Stomach (tissue), 8 donors: ENCODE measurements at regions not wholly inside any gene's neighbourhood (a gene's known extent, or its start where the extent isn't known, plus 50 kb on each side); places are given as distances from the start of the nearest gene placed in this dataset.

Experiments
- DNase-seq, 2 donors: peaks; one replicate each; pipeline versions ENCODE4 v3.0.0 to v3.0.0-alpha.2; 2013 to 2019
- H3K27ac ChIP-seq, 5 donors: fragments of 200-600 bp in 4 of 5; sonication (generic) in 4 of 5; one replicate each; pipeline ENCODE4 v1.5.1; 2013 to 2019; ENCODE audit warnings: mild to moderate bottlenecking in 1 of 5, moderate library complexity in 1 of 5
- H3K27me3 ChIP-seq, 3 donors: fragments of 200-600 bp; sonication (generic); one replicate each; pipeline ENCODE4 v1.5.1; 2017 to 2019; ENCODE audit warnings: mixed run types in 1 of 3
- H3K36me3 ChIP-seq, 4 donors: fragments of 200-600 bp; sonication (generic); 1 replicate in 3 of 4; 2 replicates in 1 of 4; pipeline ENCODE4 v1.5.1; 2016 to 2019
- H3K4me1 ChIP-seq, 4 donors: fragments of 200-600 bp; sonication (generic); one replicate each; pipeline ENCODE4 v1.5.1; 2016 to 2019
- H3K4me3 ChIP-seq, 4 donors: fragments of 200-600 bp; sonication (generic) in 3 of 4; one replicate each; pipeline ENCODE4 v1.5.1; 2016 to 2019; ENCODE audit warnings: mild to moderate bottlenecking in 1 of 4
- H3K9me3 ChIP-seq, 4 donors: fragments of 200-600 bp; sonication (generic); one replicate each; pipeline ENCODE4 v1.5.1; 2016 to 2019
- EP300 ChIP-seq: sonication (generic); formaldehyde crosslinking; IDR thresholded peaks from one replicate; pipeline ENCODE4 v1.6.1; 2017; ENCODE audit warnings: antibody characterized with exemption
- POLR2A ChIP-seq, 4 donors: fragments of 450-650 bp; IDR thresholded peaks; one replicate each; pipeline ENCODE4 v1.6.1; 2016; ENCODE audit warnings: antibody characterized with exemption in 4 of 4, control low read depth in 2 of 4, mild to moderate bottlenecking in 1 of 4, moderate library complexity in 1 of 4
- POLR2AphosphoS5 ChIP-seq, 3 donors: sonication (generic); formaldehyde crosslinking; IDR thresholded peaks; one replicate each; pipeline ENCODE4 v1.6.1; 2016; ENCODE audit warnings: antibody characterized with exemption in 3 of 3
- WGBS, 5 donors: extraction: QIAGEN DNeasy Blood & Tissue Kit in 3 of 5; methylation state at CpG; one replicate each; pipeline versions ENCODE4 v1.1.5 to v1.1.7; 2013 to 2018; 5-methylcytosine and 5-hydroxymethylcytosine counted together
- intact Hi-C: fragments of 100-400 bp; cut with DNase I; formaldehyde crosslinking; loops from one replicate; pipeline ENCODE4 v1.15.1; 2023; ENCODE audit warnings: low total_unique reads
- TF ChIP-seq, protein P1 (sequence below), 7 experiments: fragments of 450-650 bp in 4 of 7; fragments of 200-600 bp in 3 of 7; sonication (generic) in 3 of 7; IDR thresholded peaks; one replicate each; pipeline ENCODE4 v1.5.1; 2016 to 2019; ENCODE audit warnings: antibody characterized with exemption in 7 of 7, control low read depth in 2 of 7, mild to moderate bottlenecking in 1 of 7
- donor health status: healthy with polysubstance abuse.
- donor health status: Bipolar disorder and iron deficiency.
- donor health status: healthy.

DNA sequence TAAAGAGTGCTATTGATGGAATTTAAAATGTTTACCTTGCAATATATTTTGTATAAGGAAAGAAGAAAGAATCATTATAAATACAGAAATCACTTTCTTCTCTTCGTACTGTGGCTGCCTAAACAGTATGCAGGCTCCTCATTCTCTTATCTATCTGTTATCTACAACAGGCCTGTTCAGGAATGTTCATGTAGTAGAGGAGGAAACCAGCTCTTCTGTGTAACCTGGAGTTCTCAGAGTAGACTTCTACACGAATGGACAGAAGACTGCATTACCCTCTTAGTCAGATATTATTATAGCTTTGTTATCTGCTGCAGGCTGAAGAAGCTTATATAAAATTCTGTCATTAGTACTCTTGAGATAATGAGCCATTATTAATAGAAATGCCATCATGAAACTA lies 1225.9 kb upstream of the CNTN5 start:
- DNase-seq = no peak
- H3K9me3 ChIP-seq = peaks cover 0 to 14% (median 0%) of the 10 kb centered on the region in 4 donors
- whole genome bisulfite sequencing, 5 donors = 36 to 48% (median 47%) methylated on average over 2 of the region's 2 CpGs
- no peak overlapping the region for H3K27ac ChIP-seq
- H3K4me3 ChIP-seq = no peak overlapping the region
- TF ChIP-seq POLR2A (IDR thresholded peaks at IDR 0.05) (no peak), EP300 (no peak), POLR2AphosphoS5 (IDR thresholded peaks at IDR 0.05) (no peak)
- TF ChIP-seq, protein P1, sequence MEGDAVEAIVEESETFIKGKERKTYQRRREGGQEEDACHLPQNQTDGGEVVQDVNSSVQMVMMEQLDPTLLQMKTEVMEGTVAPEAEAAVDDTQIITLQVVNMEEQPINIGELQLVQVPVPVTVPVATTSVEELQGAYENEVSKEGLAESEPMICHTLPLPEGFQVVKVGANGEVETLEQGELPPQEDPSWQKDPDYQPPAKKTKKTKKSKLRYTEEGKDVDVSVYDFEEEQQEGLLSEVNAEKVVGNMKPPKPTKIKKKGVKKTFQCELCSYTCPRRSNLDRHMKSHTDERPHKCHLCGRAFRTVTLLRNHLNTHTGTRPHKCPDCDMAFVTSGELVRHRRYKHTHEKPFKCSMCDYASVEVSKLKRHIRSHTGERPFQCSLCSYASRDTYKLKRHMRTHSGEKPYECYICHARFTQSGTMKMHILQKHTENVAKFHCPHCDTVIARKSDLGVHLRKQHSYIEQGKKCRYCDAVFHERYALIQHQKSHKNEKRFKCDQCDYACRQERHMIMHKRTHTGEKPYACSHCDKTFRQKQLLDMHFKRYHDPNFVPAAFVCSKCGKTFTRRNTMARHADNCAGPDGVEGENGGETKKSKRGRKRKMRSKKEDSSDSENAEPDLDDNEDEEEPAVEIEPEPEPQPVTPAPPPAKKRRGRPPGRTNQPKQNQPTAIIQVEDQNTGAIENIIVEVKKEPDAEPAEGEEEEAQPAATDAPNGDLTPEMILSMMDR (IDR thresholded peaks at IDR 0.05) = no peak
- intact Hi-C loops = no loop called here
- no peaks in the 10 kb centered on the region for H3K27me3 ChIP-seq
- no peaks in the 10 kb centered on the region for H3K4me1 ChIP-seq
- no peaks in the 10 kb centered on the region for H3K36me3 ChIP-seq

DNA sequence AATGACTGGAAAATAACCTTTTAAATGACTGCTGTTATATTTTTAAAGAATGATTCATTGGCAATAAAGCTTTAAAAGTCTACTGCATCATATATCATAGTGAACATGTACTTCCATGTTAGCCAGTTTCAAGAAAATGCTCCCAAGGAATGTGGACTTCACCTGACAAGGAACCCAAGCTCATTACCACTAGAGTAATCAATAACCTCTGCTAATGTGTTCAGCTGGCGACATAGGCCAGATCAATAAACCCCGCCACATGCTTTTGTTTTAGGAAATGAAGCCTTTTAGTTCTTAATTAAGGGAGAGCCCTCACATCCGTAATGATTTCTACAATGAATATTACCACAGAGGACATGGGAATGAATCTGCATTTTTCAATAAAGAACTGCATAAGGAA lies 1219.9 kb upstream of the CNTN5 start:
- Histone ChIP-seq H3K27me3 (no peaks in the 10 kb centered on the region), H3K4me3 (no peak overlapping the region), H3K36me3 (no peaks in the 10 kb centered on the region), H3K27ac (no peak overlapping the region), H3K4me1 (no peaks in the 10 kb centered on the region), H3K9me3 (peaks cover 0 to 5% (median 0%) of the 10 kb centered on the region in 4 donors)
- TF ChIP-seq, protein P1 (IDR thresholded peaks at IDR 0.05) = no peak
- TF ChIP-seq EP300 (no peak), POLR2A (IDR thresholded peaks at IDR 0.05) (no peak), POLR2AphosphoS5 (IDR thresholded peaks at IDR 0.05) (no peak)
- intact Hi-C loops = no loop called here
- no peak for DNase-seq
- 77 to 86% (median 81%) methylated on average over 3 of the region's 3 CpGs for WGBS, 5 donors

- intact Hi-C loops = no loop called here
- no peak for DNase-seq
- Histone ChIP-seq H3K9me3 (peaks cover 0 to 28% (median 4%) of the 10 kb centered on the region in 4 donors), H3K36me3 (no peaks in the 10 kb centered on the region), H3K4me3 (no peak overlapping the region), H3K27ac (no peak overlapping the region), H3K27me3 (no peaks in the 10 kb centered on the region), H3K4me1 (no peaks in the 10 kb centered on the region)
- WGBS, 5 donors = 66 to 82% (median 77%) methylated on average over 4 of the region's 4 CpGs
- TF ChIP-seq, protein P1 (IDR thresholded peaks at IDR 0.05) = no peak
- TF ChIP-seq POLR2A (IDR thresholded peaks at IDR 0.05) (no peak), POLR2AphosphoS5 (IDR thresholded peaks at IDR 0.05) (no peak), EP300 (no peak)
Measured at GRCh38 chr11:97814325-97814959, 1206.3 kb upstream of the CNTN5 start.

DNA sequence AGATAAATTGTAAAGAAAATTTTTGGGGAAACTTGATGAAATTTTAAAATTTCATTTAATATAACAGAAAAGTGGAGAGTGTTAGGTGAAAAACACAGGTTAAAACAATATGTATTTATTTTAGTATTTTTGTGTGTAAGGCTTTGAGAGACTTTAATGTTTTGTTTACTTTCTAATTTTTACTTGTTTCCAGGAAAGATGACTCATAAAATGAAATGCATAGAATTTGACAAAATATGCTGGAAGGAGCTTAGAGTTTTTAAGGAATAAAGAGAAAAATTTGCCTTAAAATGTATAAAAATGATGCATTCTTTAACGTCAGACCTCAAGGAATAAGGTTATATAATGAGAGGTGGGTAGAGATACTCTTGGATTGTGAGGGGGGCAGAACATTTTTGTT lies 1205.1 kb upstream of the CNTN5 start:
- WGBS, 5 donors = 64 to 83% (median 82%) methylated on average over 1 of the region's 1 CpG
- H3K27ac ChIP-seq = no peak overlapping the region
- intact Hi-C loops = no loop called here
- H3K36me3 ChIP-seq = no peaks in the 10 kb centered on the region
- no peak for DNase-seq
- H3K27me3 ChIP-seq = no peaks in the 10 kb centered on the region
- no peaks in the 10 kb centered on the region for H3K4me1 ChIP-seq
- peaks cover 0 to 15% (median 0%) of the 10 kb centered on the region in 4 donors for H3K9me3 ChIP-seq
- TF ChIP-seq, protein P1 (IDR thresholded peaks at IDR 0.05) = no peak
- no peak for TF ChIP-seq POLR2AphosphoS5 (IDR thresholded peaks at IDR 0.05)
- TF ChIP-seq EP300 = no peak
- no peak for TF ChIP-seq POLR2A (IDR thresholded peaks at IDR 0.05)
- H3K4me3 ChIP-seq = no peak overlapping the region
